Kidney epithelial cell (primary cell): ENCODE measurements at regions not wholly inside any gene's neighbourhood (a gene's known extent, or its start where the extent isn't known, plus 50 kb on each side); places are given as distances from the start of the nearest gene placed in this dataset.

Experiments
- DNase-seq: peaks from one replicate; pipeline ENCODE4 v3.0.0-alpha.2; 2010; ENCODE audit warnings: low read depth
- H3K27me3 ChIP-seq: 2 replicates; pipeline ENCODE4 v1.6.0; 2011; ENCODE audit warnings: low read length; ENCODE audit not compliant: control insufficient read depth, insufficient read depth
- H3K36me3 ChIP-seq: 2 replicates; pipeline ENCODE4 v1.5.1; 2011; ENCODE audit warnings: low read length; ENCODE audit not compliant: control insufficient read depth, insufficient read depth
- H3K4me3 ChIP-seq: 2 replicates; pipeline ENCODE4 v1.5.1; 2011; ENCODE audit warnings: low read depth, mild to moderate bottlenecking, control low read depth, low read length
- CTCF ChIP-seq: IDR thresholded peaks from 2 replicates; pipeline ENCODE4 v1.5.1; 2011; ENCODE audit warnings: mild to moderate bottlenecking, moderate library complexity, low read length, control low read depth, inconsistent platforms; ENCODE audit not compliant: insufficient read depth, poor library complexity, severe bottlenecking

- TF ChIP-seq CTCF, result no peak
- no peak for DNase-seq
Measured at GRCh38 chr11:23413057-23413456, 552.8 kb upstream of the CCDC179 start.

GRCh38 chr11:23423104-23423503, 562.8 kb upstream of the CCDC179 start:
- Histone ChIP-seq H3K36me3 (no peaks in the 10 kb centered on the region), H3K27me3 (no peaks in the 10 kb centered on the region), H3K4me3 (no peak overlapping the region)
- no peak for DNase-seq
- TF ChIP-seq CTCF, result no peak

More at GRCh38 chr11:23413057-23413456, 552.8 kb upstream of the CCDC179 start:
- H3K27me3 ChIP-seq, result no peaks in the 10 kb centered on the region
- H3K36me3 ChIP-seq, result no peaks in the 10 kb centered on the region
- no peak overlapping the region for H3K4me3 ChIP-seq

GRCh38 chr11:23423656-23424055, 563.4 kb upstream of the CCDC179 start:
- no peak for TF ChIP-seq CTCF
- no peak overlapping the region for H3K4me3 ChIP-seq
- no peaks in the 10 kb centered on the region for H3K27me3 ChIP-seq
- H3K36me3 ChIP-seq, result no peaks in the 10 kb centered on the region
- no peak for DNase-seq

- Histone ChIP-seq H3K36me3 (no peaks in the 10 kb centered on the region), H3K4me3 (no peak overlapping the region), H3K27me3 (no peaks in the 10 kb centered on the region)
- TF ChIP-seq CTCF, result no peak
- DNase-seq, result no peak
Measured at GRCh38 chr11:23425381-23425780, 565.1 kb upstream of the CCDC179 start.

GRCh38 chr11:23429569-23429968, 569.3 kb upstream of the CCDC179 start:
- DNase-seq, result no peak
- Histone ChIP-seq H3K4me3 (no peak overlapping the region), H3K36me3 (no peaks in the 10 kb centered on the region), H3K27me3 (no peaks in the 10 kb centered on the region)
- TF ChIP-seq CTCF, result no peak

GRCh38 chr11:23453522-23453921, 593.2 kb upstream of the CCDC179 start:
- no peak for DNase-seq
- H3K36me3 ChIP-seq, result no peaks in the 10 kb centered on the region
- no peak for TF ChIP-seq CTCF
- no peak overlapping the region for H3K4me3 ChIP-seq
- H3K27me3 ChIP-seq, result no peaks in the 10 kb centered on the region
